A549 (cell line): ENCODE measurements at regions not wholly inside any gene's neighbourhood (a gene's known extent, or its start where the extent isn't known, plus 50 kb on each side); places are given as distances from the start of the nearest gene placed in this dataset.

ENCODE experiments used
- CTCF ChIP-seq: fragments of >200 bp; sonication (Bioruptor Twin); formaldehyde crosslinking; IDR thresholded peaks from 3 replicates; pipeline ENCODE4 v1.5.1; 2016
- ESRRA ChIP-seq: fragments of 150-350 bp; IDR thresholded peaks from 2 replicates; pipeline ENCODE4 v1.6.1; 2014; ENCODE audit warnings: mild to moderate bottlenecking, low read length, borderline replicate concordance

- TF ChIP-seq ESRRA (no peak), CTCF (no peak)
Observed at GRCh38 chr2:240250150-240250984, 109.9 kb upstream of the OTOS start.
